ENCODE measurements at regions not wholly inside any gene's neighbourhood (a gene's known extent, or its start where the extent isn't known, plus 50 kb on each side); places are given as distances from the start of the nearest gene placed in this dataset.

GRCh38 chr13:105201351-105201750 lies 1334.1 kb downstream of the EFNB2 start:
- Histone ChIP-seq H2BK15ac (ENCODE audit: low read length) (no peak overlapping the region), H2BK5ac (ENCODE audit: low read depth, low read length) (no peak overlapping the region), H3K27me3 (replicated peaks in 1 of 4; ENCODE audit: control insufficient read depth in 3 of 4, extremely low read depth in 1 of 4, insufficient read depth in 3 of 4, low read length in 3 of 4) (no peaks in the 10 kb centered on the region), H3K23ac (ENCODE audit: insufficient read length) (no peak overlapping the region), H2AK5ac (ENCODE audit: low read depth, low read length) (no peak overlapping the region), H3K4me1 (replicated peaks in 1 of 4; ENCODE audit: control insufficient read depth in 3 of 4, insufficient read depth in 4 of 4, low read length in 3 of 4) (no peaks in the 10 kb centered on the region), H3K79me2 (ENCODE audit: control insufficient read depth in 1 of 2, insufficient read depth in 2 of 2, low read length in 2 of 2) (no peaks in the 10 kb centered on the region), H2AFZ (ENCODE audit: low read length) (no peak overlapping the region), H3K14ac (ENCODE audit: insufficient read length) (no peak overlapping the region), H3K9ac (replicated peaks in 1 of 4; ENCODE audit: extremely low read depth in 1 of 4, low read depth in 3 of 4, low read length in 3 of 4) (no peak overlapping the region), H3K4ac (replicated peaks; ENCODE audit: insufficient read length, low read depth, low read length) (no peak overlapping the region), H3K9me3 (ENCODE audit: insufficient read depth in 2 of 2, low read depth in 1 of 2, low read length in 1 of 2) (no peaks in the 10 kb centered on the region), H2BK20ac (ENCODE audit: low read length) (no peak overlapping the region), H4K20me1 (replicated peaks in 1 of 2; ENCODE audit: control insufficient read depth in 1 of 2, insufficient read depth in 2 of 2, low read length in 2 of 2) (no peaks in the 10 kb centered on the region), H4K5ac (ENCODE audit: insufficient read length, low read depth, low read length) (no peak overlapping the region), H3K4me2 (ENCODE audit: insufficient read depth in 1 of 2, low read depth in 2 of 2, low read length in 2 of 2) (no peak overlapping the region), H4K91ac (replicated peaks; ENCODE audit: insufficient read length, low read length) (no peak overlapping the region), H3K56ac (replicated peaks; ENCODE audit: insufficient read length, low read depth, low read length) (no peak overlapping the region), H3K27ac (ENCODE audit: low read depth, low read length) (no peak overlapping the region), H3K79me1 (ENCODE audit: low read depth, low read length) (no peaks in the 10 kb centered on the region), H3K18ac (ENCODE audit: extremely low read depth, low read length) (no peak overlapping the region), H3K23me2 (ENCODE audit: low read depth, low read length) (no peaks in the 10 kb centered on the region), H2BK12ac (ENCODE audit: low read depth, low read length) (no peak overlapping the region), H2BK120ac (replicated peaks; ENCODE audit: low read depth, low read length) (no peak overlapping the region), H3K4me3 (ENCODE audit: extremely low read depth in 1 of 4, insufficient read depth in 2 of 4, low read depth in 3 of 4, low read length in 4 of 4) (no peak overlapping the region), H3K36me3 (ENCODE audit: control insufficient read depth in 2 of 4, insufficient read depth in 4 of 4, low read length in 3 of 4) (no peaks in the 10 kb centered on the region), H4K8ac (ENCODE audit: extremely low read depth, insufficient read depth, low read length) (no peak overlapping the region)
- FAIRE-seq (no peak), DNase-seq (ENCODE audit: low read depth in 1 of 2, low spot score in 2 of 2) (no peak)
- ChIA-PET POLR2A (ENCODE audit: partially characterized antibody) (no interaction called here), CTCF (ENCODE audit: partially characterized antibody) (interaction anchor here (0.7 to 2.3 kb wide), 3 partner anchors 10 to 630 kb away, joined by 3 to 7 read pairs (median 3); no protein-coding TSS in a partner anchor)
- no peak for TF ChIP-seq POU5F1 (IDR thresholded peaks at IDR 0.05; ENCODE audit: low read depth, low read length)
- TF ChIP-seq CBX5 (IDR thresholded peaks at IDR 0.05; ENCODE audit: low read depth, low read length) = no peak
- TF ChIP-seq RXRA (IDR thresholded peaks at IDR 0.05; ENCODE audit: insufficient read depth, low read depth, low read length) = no peak
- TF ChIP-seq, protein P1, sequence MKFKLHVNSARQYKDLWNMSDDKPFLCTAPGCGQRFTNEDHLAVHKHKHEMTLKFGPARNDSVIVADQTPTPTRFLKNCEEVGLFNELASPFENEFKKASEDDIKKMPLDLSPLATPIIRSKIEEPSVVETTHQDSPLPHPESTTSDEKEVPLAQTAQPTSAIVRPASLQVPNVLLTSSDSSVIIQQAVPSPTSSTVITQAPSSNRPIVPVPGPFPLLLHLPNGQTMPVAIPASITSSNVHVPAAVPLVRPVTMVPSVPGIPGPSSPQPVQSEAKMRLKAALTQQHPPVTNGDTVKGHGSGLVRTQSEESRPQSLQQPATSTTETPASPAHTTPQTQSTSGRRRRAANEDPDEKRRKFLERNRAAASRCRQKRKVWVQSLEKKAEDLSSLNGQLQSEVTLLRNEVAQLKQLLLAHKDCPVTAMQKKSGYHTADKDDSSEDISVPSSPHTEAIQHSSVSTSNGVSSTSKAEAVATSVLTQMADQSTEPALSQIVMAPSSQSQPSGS (IDR thresholded peaks at IDR 0.05; ENCODE audit: low read length) = no peak
- no peak for TF ChIP-seq SP2 (IDR thresholded peaks at IDR 0.05; ENCODE audit: low read length)
- TF ChIP-seq CREB1 (IDR thresholded peaks at IDR 0.05) = no peak
- WGBS, 2 experiments (ENCODE audit: extremely low coverage in 1 of 2, insufficient coverage in 1 of 2, insufficient read length in 1 of 2, insufficient replicate concordance in 2 of 2, low coverage in 1 of 2, low lambda C conversion rate in 2 of 2, missing lambda C conversion rate in 1 of 2) = 92% methylated on average over 3 of the region's 3 CpGs; no CpG with 5 or more reads in 1 of the 2 experiments
